ENCODE measurements at regions not wholly inside any gene's neighbourhood (a gene's known extent, or its start where the extent isn't known, plus 50 kb on each side); places are given as distances from the start of the nearest gene placed in this dataset.

DNA sequence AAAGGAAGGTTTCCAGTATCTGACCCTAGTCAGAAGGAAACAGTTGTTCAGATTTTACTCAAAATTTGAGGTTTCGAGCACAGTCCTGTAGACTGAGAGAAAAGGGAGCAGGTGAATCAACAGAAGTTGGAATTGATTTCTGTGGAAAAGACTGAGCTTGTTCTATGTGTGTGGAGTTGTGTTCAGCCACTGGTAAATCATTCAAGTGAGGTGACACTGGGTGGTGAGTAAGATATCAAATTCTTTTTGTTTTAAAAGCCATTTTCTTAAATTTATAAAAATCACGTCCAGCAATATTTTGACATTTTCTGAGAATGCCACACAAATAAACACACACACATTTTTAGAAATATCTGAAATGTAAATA is 165.1 kb downstream of the HGF start (continued):
- TF ChIP-seq ZNF777 (CRISPR knock-in tag; IDR thresholded peaks at IDR 0.05) (no peak), TOE1 (CRISPR knock-in tag; IDR thresholded peaks at IDR 0.05) (no peak)
- TF ChIP-seq, protein P1, sequence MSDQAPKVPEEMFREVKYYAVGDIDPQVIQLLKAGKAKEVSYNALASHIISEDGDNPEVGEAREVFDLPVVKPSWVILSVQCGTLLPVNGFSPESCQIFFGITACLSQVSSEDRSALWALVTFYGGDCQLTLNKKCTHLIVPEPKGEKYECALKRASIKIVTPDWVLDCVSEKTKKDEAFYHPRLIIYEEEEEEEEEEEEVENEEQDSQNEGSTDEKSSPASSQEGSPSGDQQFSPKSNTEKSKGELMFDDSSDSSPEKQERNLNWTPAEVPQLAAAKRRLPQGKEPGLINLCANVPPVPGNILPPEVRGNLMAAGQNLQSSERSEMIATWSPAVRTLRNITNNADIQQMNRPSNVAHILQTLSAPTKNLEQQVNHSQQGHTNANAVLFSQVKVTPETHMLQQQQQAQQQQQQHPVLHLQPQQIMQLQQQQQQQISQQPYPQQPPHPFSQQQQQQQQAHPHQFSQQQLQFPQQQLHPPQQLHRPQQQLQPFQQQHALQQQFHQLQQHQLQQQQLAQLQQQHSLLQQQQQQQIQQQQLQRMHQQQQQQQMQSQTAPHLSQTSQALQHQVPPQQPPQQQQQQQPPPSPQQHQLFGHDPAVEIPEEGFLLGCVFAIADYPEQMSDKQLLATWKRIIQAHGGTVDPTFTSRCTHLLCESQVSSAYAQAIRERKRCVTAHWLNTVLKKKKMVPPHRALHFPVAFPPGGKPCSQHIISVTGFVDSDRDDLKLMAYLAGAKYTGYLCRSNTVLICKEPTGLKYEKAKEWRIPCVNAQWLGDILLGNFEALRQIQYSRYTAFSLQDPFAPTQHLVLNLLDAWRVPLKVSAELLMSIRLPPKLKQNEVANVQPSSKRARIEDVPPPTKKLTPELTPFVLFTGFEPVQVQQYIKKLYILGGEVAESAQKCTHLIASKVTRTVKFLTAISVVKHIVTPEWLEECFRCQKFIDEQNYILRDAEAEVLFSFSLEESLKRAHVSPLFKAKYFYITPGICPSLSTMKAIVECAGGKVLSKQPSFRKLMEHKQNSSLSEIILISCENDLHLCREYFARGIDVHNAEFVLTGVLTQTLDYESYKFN (CRISPR knock-in tag; conservative IDR thresholded peaks at IDR 0.05): no peak

DNA sequence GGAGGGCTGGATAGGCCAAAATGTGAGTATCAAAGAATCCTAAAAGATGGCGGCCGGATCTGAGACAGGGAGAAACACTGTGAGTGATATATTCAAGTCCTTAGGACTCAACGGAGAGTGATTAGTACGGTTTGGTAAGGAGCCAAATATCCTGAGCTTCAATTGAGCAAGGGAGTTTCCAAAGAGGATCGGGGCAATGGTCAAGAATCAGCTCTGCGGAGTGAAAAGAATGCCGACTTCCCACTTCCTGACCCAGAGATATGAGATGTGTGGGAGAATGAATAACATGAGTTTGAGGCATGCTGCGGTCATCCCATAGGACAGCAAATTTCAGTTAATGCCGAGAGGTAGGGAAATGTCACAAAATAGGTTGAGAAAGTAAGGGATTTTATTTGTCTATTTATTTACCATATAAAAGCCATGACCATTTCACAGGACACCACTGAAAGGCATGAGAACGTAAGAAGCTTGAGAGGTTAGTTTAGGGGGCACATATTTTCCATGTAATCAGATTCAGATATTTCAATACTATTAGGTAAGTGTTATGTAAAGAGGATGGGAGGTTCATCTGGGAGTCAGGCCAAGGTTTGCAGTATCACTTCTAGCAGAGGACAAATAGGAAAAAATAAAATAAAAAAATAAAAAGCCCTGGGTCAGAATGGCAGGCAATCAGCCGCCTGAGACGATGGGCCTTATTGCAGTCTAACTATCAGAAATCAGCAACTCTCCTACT is 165.6 kb downstream of the HGF start:
- Histone ChIP-seq H3K9ac (ENCODE audit: insufficient read depth, low read depth, low read length) (no peak overlapping the region), H3K36me3 (replicated peaks in 1 of 2; ENCODE audit: control insufficient read depth in 1 of 2, insufficient read depth in 2 of 2, low read length in 2 of 2) (no peaks in the 10 kb centered on the region), H2AFZ (ENCODE audit: low read length) (no peak overlapping the region), H3K4me1 (ENCODE audit: insufficient read depth, low read length) (no peaks in the 10 kb centered on the region), H3K79me2 (ENCODE audit: insufficient read depth, low read length) (no peaks in the 10 kb centered on the region), H4K20me1 (ENCODE audit: insufficient read depth, low read length) (no peaks in the 10 kb centered on the region), H3K4me3 (replicated peaks in 1 of 3; ENCODE audit: insufficient read depth in 1 of 3, low read depth in 2 of 3, low read length in 3 of 3) (no peak overlapping the region), H3K4me2 (ENCODE audit: low read depth, low read length) (no peak overlapping the region), H3K27me3 (ENCODE audit: control insufficient read depth in 1 of 2, insufficient read depth in 2 of 2, low read length in 2 of 2) (no peaks in the 10 kb centered on the region), H3K9me3 (ENCODE audit: low read length) (no peaks in the 10 kb centered on the region), H3K27ac (ENCODE audit: extremely low read length, insufficient read depth, low read length) (no peak overlapping the region)
- ChIA-PET POLR2A (no interaction called here), CTCF (ENCODE audit: low intra/inter-chr PET ratio, low total read pairs) (no interaction called here)
- no TSS peak for BruUV-seq (replicated peaks)
- no peak for ATAC-seq
- TF ChIP-seq NR2C2 (CRISPR knock-in tag; IDR thresholded peaks at IDR 0.05; ENCODE audit: borderline replicate concordance): no peak
- TF ChIP-seq ZNF749 (CRISPR knock-in tag; IDR thresholded peaks at IDR 0.05; ENCODE audit: borderline replicate concordance): no peak
- TF ChIP-seq NFKB2 (CRISPR knock-in tag; IDR thresholded peaks at IDR 0.05; ENCODE audit: borderline replicate concordance): no peak
- no peak for TF ChIP-seq ZNF20 (CRISPR knock-in tag; IDR thresholded peaks at IDR 0.05)
- TF ChIP-seq, protein P2, sequence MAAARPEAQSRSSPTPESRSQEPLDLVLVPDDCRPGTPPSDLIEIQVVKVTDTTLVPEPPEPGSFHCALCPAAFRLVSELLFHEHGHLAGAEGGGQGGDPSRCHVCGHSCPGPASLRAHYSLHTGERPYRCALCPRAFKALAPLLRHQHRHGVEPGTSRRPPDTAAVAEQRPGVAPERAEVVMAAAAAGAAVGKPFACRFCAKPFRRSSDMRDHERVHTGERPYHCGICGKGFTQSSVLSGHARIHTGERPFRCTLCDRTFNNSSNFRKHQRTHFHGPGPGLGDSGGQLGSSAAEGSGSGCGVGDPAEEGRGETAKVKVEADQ (CRISPR knock-in tag; IDR thresholded peaks at IDR 0.05; ENCODE audit: borderline replicate concordance): no peak
- TF ChIP-seq, protein P3, sequence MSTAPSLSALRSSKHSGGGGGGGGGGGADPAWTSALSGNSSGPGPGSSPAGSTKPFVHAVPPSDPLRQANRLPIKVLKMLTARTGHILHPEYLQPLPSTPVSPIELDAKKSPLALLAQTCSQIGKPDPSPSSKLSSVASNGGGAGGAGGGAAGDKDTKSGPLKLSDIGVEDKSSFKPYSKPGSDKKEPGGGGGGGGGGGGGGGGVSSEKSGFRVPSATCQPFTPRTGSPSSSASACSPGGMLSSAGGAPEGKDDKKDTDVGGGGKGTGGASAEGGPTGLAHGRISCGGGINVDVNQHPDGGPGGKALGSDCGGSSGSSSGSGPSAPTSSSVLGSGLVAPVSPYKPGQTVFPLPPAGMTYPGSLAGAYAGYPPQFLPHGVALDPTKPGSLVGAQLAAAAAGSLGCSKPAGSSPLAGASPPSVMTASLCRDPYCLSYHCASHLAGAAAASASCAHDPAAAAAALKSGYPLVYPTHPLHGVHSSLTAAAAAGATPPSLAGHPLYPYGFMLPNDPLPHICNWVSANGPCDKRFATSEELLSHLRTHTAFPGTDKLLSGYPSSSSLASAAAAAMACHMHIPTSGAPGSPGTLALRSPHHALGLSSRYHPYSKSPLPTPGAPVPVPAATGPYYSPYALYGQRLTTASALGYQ (CRISPR knock-in tag; IDR thresholded peaks at IDR 0.05): no peak
- no peak for TF ChIP-seq MAFF (IDR thresholded peaks at IDR 0.05; ENCODE audit: low read depth, low read length)
- no peak for FAIRE-seq
- intact Hi-C loops (cut with micrococcal nuclease; ENCODE audit: unreplicated experiment) (no loop called here), in situ Hi-C loops (cut with HindIII; ENCODE audit: extremely low pct_ligation_motif_present, low pct_unique_long_range_greater_than_20kb) (no loop called here)
- WGBS (ENCODE audit: low lambda C conversion rate): 27% methylated on average over 12 of the region's 12 CpGs
- peak; percentile 4 for DNase-seq (ENCODE audit: low spot score)

Data from HepG2 (cell line).